GM12878 (cell line): ENCODE measurements at regions not wholly inside any gene's neighbourhood (a gene's known extent, or its start where the extent isn't known, plus 50 kb on each side); places are given as distances from the start of the nearest gene placed in this dataset.
"Not testable (repeated sequence)": the region's sequence is repeated elsewhere in the genome, so short reads cannot be mapped to it uniquely, and the experiment has no call there.

ENCODE experiments used
- ATF3 ChIP-seq: IDR thresholded peaks from 2 replicates; pipeline ENCODE4 v1.6.1; 2011; ENCODE audit warnings: low read depth, mild to moderate bottlenecking, low read length, moderate library complexity, borderline replicate concordance; ENCODE audit errors: extremely low read depth
- CTCF ChIP-seq, 3 experiments: IDR thresholded peaks in 2 of 3; conservative IDR thresholded peaks in 1 of 3; 2 replicates each; pipeline ENCODE4 v1.5.1; 2011; ENCODE audit warnings: low read depth in 3 of 3, low read length in 3 of 3, mild to moderate bottlenecking in 3 of 3, control low read depth in 2 of 3, moderate library complexity in 2 of 3, inconsistent platforms in 1 of 3, mixed read lengths in 1 of 3; ENCODE audit not compliant: control insufficient read depth in 2 of 3, insufficient read depth in 1 of 3; ENCODE audit errors: extremely low read depth in 1 of 3
- FOS ChIP-seq: IDR thresholded peaks from 3 replicates; pipeline ENCODE4 v1.6.1; 2011; ENCODE audit warnings: borderline replicate concordance; ENCODE audit not compliant: insufficient read length; ENCODE audit errors: extremely low read depth
- RB1 ChIP-seq: fragments of 450-650 bp; formaldehyde crosslinking; IDR thresholded peaks from 2 replicates; pipeline ENCODE4 v1.6.1; 2017; ENCODE audit warnings: mild to moderate bottlenecking, borderline replicate concordance
- YY1 ChIP-seq: IDR thresholded peaks from 2 replicates; pipeline ENCODE4 v1.6.1; 2011; ENCODE audit warnings: low read depth, mild to moderate bottlenecking, low read length
- TF ChIP-seq, protein P1 (sequence below): fragments of 450-650 bp; IDR thresholded peaks from 2 replicates; pipeline ENCODE4 v1.6.1; 2014; ENCODE audit warnings: mild to moderate bottlenecking

DNA sequence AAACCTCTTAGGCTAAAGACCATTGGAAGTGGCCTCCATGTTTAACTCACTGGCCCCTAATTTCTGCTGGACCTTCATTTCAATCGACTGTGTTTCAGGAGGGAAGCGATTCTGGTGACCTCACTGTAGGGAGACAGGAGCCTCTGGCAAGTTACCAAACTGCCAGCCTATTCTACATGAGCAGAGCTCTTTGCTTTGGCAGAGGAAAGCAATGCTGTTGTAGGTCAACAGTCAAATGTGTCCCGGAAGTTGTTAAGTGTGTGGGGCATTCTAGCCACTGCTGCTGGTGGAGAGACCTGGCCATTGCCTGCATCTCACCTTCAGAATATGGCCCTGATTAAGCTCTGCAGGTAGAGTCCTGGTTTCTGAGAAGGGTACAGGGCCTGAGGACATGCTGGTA lies 306.8 kb upstream of the NOTCH2NLA start:
- TF ChIP-seq FOS; RB1; CTCF (IDR thresholded peaks at IDR 0.05 in 2 of 3, conservative IDR thresholded peaks at IDR 0.05 in 1 of 3; ENCODE audit: control insufficient read depth in 2 of 3, extremely low read depth in 1 of 3, insufficient read depth in 1 of 3, low read depth in 3 of 3, low read length in 3 of 3); YY1; ATF3: not testable (repeated sequence)
- TF ChIP-seq, protein P1, sequence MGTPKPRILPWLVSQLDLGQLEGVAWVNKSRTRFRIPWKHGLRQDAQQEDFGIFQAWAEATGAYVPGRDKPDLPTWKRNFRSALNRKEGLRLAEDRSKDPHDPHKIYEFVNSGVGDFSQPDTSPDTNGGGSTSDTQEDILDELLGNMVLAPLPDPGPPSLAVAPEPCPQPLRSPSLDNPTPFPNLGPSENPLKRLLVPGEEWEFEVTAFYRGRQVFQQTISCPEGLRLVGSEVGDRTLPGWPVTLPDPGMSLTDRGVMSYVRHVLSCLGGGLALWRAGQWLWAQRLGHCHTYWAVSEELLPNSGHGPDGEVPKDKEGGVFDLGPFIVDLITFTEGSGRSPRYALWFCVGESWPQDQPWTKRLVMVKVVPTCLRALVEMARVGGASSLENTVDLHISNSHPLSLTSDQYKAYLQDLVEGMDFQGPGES: not testable (repeated sequence)
